ENCODE measurements at regions not wholly inside any gene's neighbourhood (a gene's known extent, or its start where the extent isn't known, plus 50 kb on each side); places are given as distances from the start of the nearest gene placed in this dataset.
A peak's percentile ranks its signal among the peaks of the same experiment; 100 is the strongest.
"Not testable (repeated sequence)": the region's sequence is repeated elsewhere in the genome, so short reads cannot be mapped to it uniquely, and the experiment has no call there.

- CTCF ChIA-PET: no interaction called here
- no peak for TF ChIP-seq CTCF (IDR thresholded peaks at IDR 0.05; ENCODE audit: unreplicated experiment)
- no peaks in the 10 kb centered on the region for H3K36me3 Mint-ChIP-seq (ENCODE audit: insufficient read depth, unreplicated experiment)
- H3K27me3 Mint-ChIP-seq (ENCODE audit: unreplicated experiment): no peaks in the 10 kb centered on the region
- no TSS peak for BruUV-seq (replicated peaks)
- peak; percentile 46 for DNase-seq
- intact Hi-C loops (cut with micrococcal nuclease; ENCODE audit: unreplicated experiment): loop anchor here (5.0 kb wide), 1 partner anchor 118 kb away; no protein-coding TSS in a partner anchor
- peak overlapping the region; percentile 77 for H3K27ac Mint-ChIP-seq (ENCODE audit: unreplicated experiment)
- peak overlapping the region; percentile 7 for H3K4me3 Mint-ChIP-seq (ENCODE audit: low read depth, unreplicated experiment)
- peaks cover 31% of the 10 kb centered on the region for H3K4me1 Mint-ChIP-seq (ENCODE audit: low read depth, unreplicated experiment)
- no peaks in the 10 kb centered on the region for H3K9me3 Mint-ChIP-seq (ENCODE audit: low read depth, unreplicated experiment)
Measured at GRCh38 chr10:65793738-65794425, 1132.0 kb upstream of the LRRTM3 start.

- not testable (repeated sequence) for DNase-seq; H3K9me3 Mint-ChIP-seq (ENCODE audit: low read depth, unreplicated experiment); BruUV-seq (replicated peaks); H3K4me3 Mint-ChIP-seq (ENCODE audit: low read depth, unreplicated experiment); H3K27me3 Mint-ChIP-seq (ENCODE audit: unreplicated experiment); H3K27ac Mint-ChIP-seq (ENCODE audit: unreplicated experiment); H3K36me3 Mint-ChIP-seq (ENCODE audit: insufficient read depth, unreplicated experiment)
- CTCF ChIA-PET: interaction anchor here (1.3 kb wide), 1 partner anchor 81 kb away, joined by 4 read pairs; no protein-coding TSS in a partner anchor
- intact Hi-C loops (cut with micrococcal nuclease; ENCODE audit: unreplicated experiment): loop anchor here (5.0 kb wide), 1 partner anchor 117 kb away; no protein-coding TSS in a partner anchor
- peaks cover 31% of the 10 kb centered on the region for H3K4me1 Mint-ChIP-seq (ENCODE audit: low read depth, unreplicated experiment)
Measured at GRCh38 chr10:65794861-65795260, 1131.0 kb upstream of the LRRTM3 start.

- H3K27ac Mint-ChIP-seq (ENCODE audit: unreplicated experiment): no peak overlapping the region
- CTCF ChIA-PET: no interaction called here
Measured at GRCh38 chr10:65796472-65796871, 1129.4 kb upstream of the LRRTM3 start.

GRCh38 chr10:65798133-65798532 lies 1127.7 kb upstream of the LRRTM3 start:
- BruUV-seq (replicated peaks): no TSS peak

More at GRCh38 chr10:65796472-65796871, 1129.4 kb upstream of the LRRTM3 start:
- H3K9me3 Mint-ChIP-seq (ENCODE audit: low read depth, unreplicated experiment): no peaks in the 10 kb centered on the region
- no peaks in the 10 kb centered on the region for H3K36me3 Mint-ChIP-seq (ENCODE audit: insufficient read depth, unreplicated experiment)
- peaks cover 31% of the 10 kb centered on the region for H3K4me1 Mint-ChIP-seq (ENCODE audit: low read depth, unreplicated experiment)
- H3K4me3 Mint-ChIP-seq (ENCODE audit: low read depth, unreplicated experiment): no peak overlapping the region
- no peaks in the 10 kb centered on the region for H3K27me3 Mint-ChIP-seq (ENCODE audit: unreplicated experiment)
- no peak for DNase-seq
- TF ChIP-seq CTCF (IDR thresholded peaks at IDR 0.05; ENCODE audit: unreplicated experiment): no peak
- intact Hi-C loops (cut with micrococcal nuclease; ENCODE audit: unreplicated experiment): no loop called here
- no TSS peak for BruUV-seq (replicated peaks)

More at GRCh38 chr10:65798133-65798532, 1127.7 kb upstream of the LRRTM3 start:
- H3K36me3 Mint-ChIP-seq (ENCODE audit: insufficient read depth, unreplicated experiment): no peaks in the 10 kb centered on the region
- peaks cover 23% of the 10 kb centered on the region for H3K4me1 Mint-ChIP-seq (ENCODE audit: low read depth, unreplicated experiment)
- no peaks in the 10 kb centered on the region for H3K27me3 Mint-ChIP-seq (ENCODE audit: unreplicated experiment)
- no peak overlapping the region for H3K4me3 Mint-ChIP-seq (ENCODE audit: low read depth, unreplicated experiment)
- no peaks in the 10 kb centered on the region for H3K9me3 Mint-ChIP-seq (ENCODE audit: low read depth, unreplicated experiment)
- no peak overlapping the region for H3K27ac Mint-ChIP-seq (ENCODE audit: unreplicated experiment)
- intact Hi-C loops (cut with micrococcal nuclease; ENCODE audit: unreplicated experiment): no loop called here
- DNase-seq: no peak
- no peak for TF ChIP-seq CTCF (IDR thresholded peaks at IDR 0.05; ENCODE audit: unreplicated experiment)
- CTCF ChIA-PET: no interaction called here
